ENCODE measurements at regions not wholly inside any gene's neighbourhood (a gene's known extent, or its start where the extent isn't known, plus 50 kb on each side); places are given as distances from the start of the nearest gene placed in this dataset.

GRCh38 chr6:98239057-98239456 lies 595.3 kb upstream of the POU3F2 start:
- TF ChIP-seq CTCF (IDR thresholded peaks at IDR 0.05) (no peak), POLR2A (IDR thresholded peaks at IDR 0.05) (no peak)
